GM21423 (cell line): ENCODE measurements at regions not wholly inside any gene's neighbourhood (a gene's known extent, or its start where the extent isn't known, plus 50 kb on each side); places are given as distances from the start of the nearest gene placed in this dataset.
"Not testable (repeated sequence)": the region's sequence is repeated elsewhere in the genome, so short reads cannot be mapped to it uniquely, and the experiment has no call there.

Source experiments
- ATAC-seq: cut with Tn5 transposase; IDR thresholded peaks from one replicate; pipeline ENCODE4 v1.9.1; 2021; ENCODE audit warnings: mild to moderate bottlenecking, moderate library complexity; ENCODE audit not compliant: unreplicated experiment

DNA sequence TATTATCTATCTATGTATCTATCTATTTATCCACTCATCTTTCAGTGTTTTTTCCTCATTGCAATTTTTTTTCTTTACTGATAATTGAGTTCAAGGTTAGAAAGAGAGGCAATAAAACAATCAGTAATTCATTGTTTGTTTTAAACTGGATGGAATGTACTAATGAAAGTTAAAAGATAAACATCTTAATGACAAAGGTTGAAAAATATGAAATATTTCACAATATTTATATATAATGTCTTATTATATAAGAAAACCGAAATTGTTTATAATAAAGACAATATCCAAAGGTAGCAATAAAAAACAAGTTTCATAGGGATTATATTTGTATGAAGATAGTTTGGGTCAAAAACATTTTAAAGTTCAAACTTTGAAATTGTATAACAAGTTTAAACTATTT lies 1015.5 kb upstream of the MIR17HG start:
- no peak for ATAC-seq

DNA sequence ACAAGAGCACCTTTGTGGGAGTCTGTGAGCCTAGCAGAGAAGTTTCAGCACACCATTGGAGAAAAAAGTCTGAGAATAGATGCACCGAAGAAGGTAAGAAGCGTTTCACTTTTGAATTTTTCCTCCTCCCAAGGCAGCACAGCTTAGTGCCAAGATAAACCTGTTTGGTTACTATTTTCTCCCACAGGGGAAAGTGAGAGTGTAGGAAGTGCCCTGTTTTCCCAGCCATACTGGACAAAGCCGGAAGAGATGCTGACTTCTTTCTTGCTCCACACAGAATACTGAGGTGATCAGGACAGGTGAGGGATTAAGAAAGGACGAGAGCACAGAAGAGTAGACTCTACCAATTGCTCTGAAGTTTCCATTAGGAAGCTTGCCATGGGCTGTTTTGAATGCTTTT lies 1011.0 kb upstream of the MIR17HG start:
- ATAC-seq = no peak

DNA sequence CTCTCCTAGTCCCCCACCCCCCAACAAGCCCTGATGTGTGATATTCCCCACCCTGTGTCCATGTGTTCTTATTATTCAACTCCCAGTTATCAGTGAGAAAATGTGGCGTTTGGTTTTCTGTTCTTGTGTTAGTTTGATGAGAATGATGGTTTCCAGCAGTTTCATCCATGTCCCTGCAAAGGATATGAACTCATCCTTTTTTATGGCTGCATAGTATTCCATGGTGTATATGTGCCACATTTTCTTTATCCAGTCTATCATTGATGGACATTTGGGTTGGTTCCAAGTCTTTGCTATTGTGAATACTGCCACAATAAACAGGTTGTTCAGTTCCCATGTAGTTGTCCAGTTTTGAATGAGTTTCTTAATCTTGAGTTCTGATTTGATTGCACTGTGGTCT lies 1006.1 kb upstream of the MIR17HG start:
- ATAC-seq = not testable (repeated sequence)

DNA sequence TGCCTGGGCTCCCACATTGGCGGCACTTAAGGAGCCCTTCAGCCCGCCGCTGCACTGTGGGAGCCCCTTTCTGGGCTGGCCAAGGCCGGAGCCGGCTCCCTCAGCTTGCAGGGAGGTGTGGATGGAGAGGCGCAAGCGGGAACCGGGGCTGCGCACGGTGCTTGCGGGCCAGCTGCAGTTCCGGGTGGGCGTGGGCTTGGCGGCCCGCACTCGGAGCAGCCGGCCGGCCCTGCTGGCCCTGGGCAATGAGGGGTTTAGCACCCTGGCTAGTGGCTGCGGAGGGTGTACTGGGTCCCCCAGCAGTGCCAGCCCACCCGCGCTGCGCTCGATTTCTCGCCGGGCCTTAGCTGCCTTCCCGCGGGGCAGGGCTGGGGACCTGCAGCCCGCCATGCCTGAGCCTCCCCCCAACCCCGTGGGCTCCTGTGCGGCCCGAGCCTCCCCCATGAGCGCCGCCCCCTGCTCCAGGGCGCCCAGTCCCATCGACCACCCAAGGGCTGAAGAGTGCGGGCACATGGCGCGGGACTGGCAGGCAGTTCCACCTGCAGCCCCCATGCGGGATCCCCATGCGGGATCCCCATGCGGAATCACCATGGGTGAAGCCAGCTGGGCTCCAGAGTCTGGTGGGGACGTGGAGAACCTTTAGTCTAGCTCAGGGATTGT lies 998.9 kb upstream of the MIR17HG start:
- not testable (repeated sequence) for ATAC-seq

DNA sequence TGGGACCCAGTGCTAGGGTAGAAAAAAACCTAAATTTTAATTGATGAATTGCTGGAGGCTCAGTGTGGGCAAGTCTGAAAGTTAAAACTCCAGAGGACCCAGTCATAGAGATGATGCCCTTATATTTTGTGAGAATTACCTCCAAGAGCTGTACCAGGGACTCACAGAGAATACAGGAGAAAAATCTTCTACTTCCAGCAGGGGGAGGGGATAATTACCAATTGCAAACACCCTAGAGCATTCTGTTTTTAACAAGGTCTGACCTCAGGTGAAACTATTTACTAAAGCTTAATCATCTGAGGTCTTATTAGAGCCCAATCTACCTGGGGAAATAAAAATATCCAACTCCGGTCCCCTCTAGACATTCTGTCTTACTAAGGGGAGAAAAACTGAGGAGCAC lies 994.7 kb upstream of the MIR17HG start:
- ATAC-seq = no peak

DNA sequence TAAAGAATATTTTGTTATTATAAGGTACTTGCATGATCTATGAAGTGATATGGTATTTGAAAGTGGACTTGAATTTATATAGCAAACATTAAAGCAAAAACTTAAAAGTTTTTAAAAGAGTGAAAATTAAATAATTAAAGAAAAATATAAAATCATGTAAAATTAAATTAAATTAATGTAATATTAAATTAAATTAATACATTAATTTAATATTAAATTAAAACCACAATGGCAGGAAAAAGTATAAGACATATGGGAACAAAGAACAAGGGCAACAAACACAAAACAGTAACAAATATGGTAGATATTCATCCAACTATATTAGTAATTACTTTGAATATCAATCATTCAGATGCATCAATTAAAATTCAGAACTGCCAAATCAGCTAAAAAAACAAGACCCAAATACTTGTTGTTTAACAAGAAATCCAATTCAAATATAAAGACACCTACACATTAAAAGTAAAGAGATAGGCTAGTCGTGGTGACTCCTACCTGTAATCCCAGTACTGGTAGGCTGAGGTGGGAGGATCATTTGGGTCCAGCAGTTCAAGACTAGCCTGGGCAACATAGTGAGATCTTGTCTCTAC lies 992.2 kb upstream of the MIR17HG start:
- ATAC-seq = no peak

DNA sequence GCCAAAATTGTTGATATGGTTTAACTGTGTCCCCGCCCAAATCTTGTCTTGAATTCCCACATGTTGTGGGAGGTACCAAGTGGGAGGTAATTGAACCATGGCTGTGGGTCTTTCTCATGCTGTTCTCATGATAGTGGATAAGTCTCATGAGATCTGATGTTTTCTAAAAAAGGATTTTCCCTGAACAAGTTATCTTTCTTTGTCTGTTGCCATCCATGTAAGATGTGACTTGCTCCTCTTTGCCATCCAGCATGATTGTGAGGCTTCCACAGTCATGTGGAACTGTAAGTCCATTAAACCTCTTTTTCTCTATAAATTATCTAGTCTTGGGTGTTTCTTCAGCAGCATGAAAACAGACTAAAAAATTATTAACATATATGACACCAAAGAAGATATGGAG lies 986.7 kb upstream of the MIR17HG start:
- ATAC-seq = no peak

DNA sequence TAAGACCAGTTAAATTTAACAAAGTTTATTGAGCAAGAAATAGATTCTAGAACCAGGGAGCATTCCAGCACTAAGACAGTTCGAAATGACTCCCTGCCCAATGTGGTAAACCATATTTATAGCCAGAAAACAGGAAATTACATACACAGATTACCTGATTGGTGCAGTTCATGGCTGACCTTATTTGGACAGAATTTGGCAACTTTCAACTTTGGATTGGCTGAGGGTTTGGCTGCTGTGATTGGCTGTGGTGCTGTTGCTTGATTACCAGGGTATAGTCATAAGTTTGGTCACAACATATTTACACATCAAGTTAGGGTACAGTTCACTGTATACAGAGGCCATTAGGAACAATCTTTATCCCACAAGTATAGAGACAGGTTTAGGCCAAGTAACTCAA lies 984.8 kb upstream of the MIR17HG start:
- ATAC-seq = no peak

DNA sequence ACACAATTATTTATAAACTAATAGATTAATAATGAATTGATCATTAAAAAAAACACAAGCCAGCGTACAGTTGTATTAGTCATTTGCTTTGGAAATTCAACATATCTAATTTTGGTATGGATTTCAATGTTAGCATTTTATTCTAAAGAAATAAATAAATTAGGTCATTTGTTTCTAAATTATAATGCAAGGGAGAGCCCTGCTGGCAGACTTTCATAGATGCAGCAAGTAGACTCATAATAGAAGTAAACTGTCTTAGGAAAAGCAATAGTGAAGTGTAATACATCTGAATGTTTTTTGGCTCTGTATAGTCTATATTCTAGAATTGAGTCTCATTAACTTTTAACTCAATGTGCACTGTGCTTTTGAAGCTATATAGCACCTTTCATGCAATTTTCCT lies 982.4 kb upstream of the MIR17HG start:
- ATAC-seq = no peak

DNA sequence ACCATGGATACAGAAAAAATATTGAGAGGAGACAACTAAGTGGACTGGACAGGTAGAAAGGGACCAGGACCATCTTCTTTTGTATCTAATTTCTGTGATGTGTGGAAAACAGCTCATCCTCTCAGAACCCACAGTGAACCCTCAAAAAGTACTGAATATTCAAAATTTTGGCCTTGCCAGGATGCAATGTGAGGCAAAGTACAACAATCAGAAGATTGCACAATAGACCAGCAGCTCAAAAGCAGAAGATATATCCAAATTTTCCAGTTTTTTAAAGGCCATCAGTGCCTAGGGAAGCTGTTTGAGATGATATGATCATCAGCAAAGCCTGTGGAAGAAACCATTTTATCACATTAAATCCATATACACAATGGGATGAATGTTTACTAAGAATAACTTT lies 973.3 kb upstream of the MIR17HG start:
- ATAC-seq = no peak

DNA sequence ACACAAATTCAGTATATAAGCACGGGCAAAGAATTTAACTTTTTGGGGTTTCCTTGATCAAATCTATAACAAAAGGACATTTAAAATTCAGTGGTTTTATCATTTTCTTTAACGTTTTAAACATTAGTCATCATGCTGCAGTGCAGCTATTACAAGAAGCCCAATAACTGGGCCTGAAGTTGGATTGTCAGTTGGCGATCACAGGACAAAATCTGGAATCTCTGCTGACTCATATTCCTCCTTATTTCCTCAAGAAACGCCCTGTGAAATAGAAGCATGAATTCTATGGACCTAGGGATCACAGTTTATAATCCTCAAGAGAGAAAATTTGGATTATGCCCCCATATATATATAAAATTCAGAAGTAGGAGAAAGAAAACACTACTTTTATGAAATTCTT lies 971.6 kb upstream of the MIR17HG start:
- no peak for ATAC-seq

DNA sequence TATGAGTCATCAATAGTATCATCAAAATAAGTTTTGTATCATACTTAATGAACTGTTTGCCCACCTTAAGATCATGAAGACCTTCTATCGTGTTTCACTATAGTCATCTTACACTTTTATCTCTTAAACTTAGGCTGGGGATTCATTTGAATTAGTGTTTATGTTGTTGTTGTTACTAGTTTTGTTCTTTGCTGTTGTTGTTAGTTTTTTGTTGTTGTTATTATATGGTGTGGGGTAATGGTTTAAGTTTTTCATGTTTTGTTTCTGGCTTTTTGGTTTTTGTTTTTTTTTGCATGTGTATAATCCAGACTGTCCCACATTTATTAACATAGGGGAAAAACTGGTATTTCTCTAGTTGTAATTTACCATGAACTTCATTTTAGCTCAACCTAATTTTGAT lies 965.1 kb upstream of the MIR17HG start:
- no peak for ATAC-seq

DNA sequence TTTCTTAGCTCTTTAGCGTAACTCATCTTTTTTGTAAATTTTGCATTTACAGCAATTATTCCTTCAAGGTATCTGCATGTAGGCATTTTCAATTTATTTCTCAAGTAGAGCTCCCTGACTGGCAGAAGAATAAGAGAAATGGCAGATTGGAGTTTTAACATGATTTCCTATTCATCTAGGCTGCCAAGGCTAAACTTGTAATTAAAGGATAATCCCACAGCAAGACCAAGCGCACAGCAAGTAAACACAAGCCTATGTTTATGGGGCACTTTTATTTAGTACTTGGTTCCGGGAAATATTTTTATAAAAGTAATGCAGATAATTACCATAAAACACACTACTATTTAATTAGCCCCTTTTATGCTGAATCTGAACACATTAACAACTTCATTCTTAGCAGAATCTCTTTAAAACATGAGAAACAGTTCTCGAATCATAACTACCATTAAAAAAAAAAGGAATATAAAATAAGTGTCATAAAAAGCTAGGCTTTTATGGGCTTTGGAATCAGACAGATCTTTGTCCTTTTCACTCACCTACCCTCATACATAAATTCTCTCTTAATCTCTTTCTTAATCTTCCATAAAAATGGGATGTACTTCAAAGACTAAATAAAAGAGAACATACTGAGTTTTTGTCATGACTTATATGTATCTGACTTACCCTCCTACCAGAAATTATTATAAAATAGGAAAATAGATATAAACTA lies 961.6 kb upstream of the MIR17HG start:
- no peak for ATAC-seq

DNA sequence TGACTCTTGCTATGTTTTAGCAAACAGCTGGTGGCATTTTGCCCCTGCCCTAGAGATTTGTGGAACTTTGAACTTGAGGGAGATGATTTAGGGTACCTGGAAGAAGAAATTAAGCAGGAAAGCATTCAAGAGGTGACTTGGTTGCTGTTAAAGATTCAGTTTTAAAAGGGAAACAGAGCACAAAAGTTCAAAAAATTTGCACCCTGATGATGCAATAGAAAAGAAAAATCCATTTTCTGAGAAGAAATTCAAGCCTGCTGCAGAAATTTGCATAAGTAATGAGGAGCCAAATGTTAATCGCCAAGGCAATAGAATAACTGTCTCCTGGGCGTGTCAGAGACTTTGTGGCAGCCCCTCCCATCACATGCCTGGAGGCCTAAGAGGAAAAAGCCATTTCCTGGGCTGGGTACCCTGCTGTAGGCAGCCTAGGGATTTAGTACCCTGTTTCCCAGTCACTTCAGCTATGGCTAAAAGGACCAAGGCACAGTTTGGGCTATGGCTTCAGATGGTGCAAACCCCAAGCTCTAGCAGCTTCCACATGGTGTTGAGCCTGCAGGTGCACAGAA lies 958.5 kb upstream of the MIR17HG start:
- ATAC-seq = no peak

DNA sequence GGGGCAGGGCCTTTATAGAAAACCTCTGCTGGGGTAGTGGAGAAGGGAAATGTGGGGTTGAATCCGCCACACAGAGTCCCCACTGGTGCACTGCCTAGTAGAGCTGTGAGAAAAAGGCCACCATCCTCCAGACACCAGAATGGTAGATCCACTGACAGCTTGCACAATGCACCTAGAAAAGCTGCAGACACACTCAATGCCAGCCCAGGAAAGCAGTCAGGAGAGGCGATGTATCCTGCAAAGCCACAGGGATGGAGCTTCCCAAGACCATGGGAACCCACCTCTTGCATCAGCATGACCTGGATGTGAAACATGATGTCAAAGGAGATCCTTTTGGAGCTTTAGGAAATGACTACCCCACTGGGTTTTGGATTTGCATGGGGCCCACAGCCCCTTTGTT lies 958.0 kb upstream of the MIR17HG start:
- ATAC-seq = no peak

DNA sequence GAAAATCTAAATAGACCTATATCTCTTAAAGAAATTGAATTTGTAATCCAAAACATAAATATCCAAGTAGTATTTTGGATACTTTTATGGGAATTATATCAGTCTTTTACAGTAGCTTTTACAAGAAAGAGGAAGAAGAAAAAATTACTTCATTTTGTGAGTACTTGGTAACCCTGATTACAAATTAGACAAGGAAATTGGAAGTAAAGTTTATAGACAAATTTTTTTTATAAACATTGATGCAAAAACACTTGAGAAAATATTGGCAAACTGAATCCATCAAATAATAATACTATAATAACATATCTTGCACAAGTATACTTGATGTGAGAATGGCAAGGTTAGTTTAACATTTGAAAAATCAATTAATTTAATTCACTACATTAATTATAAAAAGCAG lies 954.1 kb upstream of the MIR17HG start:
- ATAC-seq = no peak

DNA sequence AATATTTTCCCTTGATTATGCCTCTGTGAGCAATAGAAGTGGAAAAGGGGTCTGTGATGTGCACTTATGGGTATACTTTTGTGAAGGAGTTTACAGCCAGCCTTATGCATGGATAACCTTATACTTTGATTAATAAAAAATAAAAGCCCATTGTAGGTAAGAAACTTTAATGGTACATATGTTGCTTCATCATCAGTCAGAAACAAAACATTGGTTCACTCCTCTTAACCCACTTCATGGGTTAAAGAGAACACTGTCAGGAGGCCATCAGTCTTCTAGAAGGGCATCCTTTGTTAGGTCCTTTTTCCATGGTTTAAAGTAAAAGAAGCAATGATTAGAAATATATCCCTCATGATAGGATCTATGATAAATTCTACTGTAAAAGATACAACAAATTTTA lies 952.1 kb upstream of the MIR17HG start:
- ATAC-seq = no peak

DNA sequence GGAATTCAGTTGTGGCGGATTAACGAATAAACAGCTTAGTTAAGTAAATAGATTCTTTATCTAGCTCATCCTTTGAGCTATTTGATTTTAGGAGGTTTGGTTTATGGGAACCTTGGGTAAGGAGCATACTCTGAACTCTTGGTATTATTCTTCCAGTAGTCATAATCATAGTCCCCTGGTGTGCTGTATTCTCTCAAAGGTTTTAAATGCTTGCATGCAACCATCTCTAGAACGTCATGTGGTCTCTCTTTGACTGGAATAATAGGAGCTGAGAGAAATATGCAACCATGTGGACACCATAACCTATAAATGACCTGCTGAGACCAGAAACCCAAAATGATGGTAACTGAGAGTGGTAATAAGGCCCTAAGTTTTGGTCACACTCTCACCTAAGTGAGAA lies 951.6 kb upstream of the MIR17HG start:
- no peak for ATAC-seq

DNA sequence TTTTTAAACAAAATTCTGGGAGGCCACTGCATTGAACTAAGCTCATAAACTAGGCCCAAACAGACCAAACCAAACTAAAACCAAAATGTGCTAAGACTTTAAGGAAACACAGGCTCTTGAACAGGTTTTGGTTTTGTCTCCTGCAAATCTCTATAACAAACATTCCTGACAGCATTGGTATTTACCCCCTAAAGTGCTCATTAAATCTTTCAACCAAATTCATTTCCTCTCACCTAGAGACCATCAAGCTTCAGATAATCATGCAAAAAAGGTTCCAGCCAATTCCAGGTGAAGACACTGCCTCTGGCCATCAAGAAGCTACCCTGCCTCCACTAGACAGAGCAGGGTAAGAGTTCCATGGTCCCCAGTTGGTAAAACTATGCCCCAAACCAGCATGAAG lies 951.2 kb upstream of the MIR17HG start:
- ATAC-seq = no peak

DNA sequence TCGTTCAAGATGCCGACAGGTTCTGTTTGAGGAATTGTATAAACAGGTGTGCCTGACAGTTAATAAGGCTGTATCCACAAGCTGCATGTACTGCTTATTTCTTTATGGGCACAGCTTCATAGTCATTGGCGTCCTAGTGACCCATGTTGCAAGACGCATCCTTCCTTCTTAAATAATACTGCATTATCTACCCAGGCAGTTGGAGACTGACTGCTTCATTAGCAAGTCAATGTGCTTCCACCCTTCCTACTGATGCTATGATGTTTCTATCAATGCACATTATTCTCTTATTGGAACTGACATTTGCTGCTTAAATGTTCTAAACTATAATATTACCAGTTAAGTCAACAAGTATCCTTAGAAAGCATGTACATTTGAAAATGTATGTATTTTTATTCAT lies 950.0 kb upstream of the MIR17HG start:
- no peak for ATAC-seq

DNA sequence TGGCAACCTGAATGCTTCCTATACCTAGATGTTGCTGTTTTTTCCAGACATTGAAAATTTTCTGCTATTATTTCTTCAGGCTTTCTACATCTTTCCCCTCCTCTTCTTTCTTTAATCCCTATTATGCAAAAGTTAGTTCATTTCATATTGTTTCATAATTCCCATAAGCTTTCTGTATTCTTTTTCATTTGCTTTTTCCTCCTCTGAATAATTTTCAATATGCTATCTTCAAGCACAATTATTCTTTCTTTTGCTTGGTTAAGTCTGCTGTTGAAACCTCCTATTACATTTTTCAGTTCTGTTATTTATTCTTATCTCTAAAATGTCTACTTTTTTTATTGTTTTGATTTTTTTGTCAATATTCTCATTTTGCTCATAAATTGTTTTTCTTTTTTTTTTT lies 947.1 kb upstream of the MIR17HG start:
- no peak for ATAC-seq

DNA sequence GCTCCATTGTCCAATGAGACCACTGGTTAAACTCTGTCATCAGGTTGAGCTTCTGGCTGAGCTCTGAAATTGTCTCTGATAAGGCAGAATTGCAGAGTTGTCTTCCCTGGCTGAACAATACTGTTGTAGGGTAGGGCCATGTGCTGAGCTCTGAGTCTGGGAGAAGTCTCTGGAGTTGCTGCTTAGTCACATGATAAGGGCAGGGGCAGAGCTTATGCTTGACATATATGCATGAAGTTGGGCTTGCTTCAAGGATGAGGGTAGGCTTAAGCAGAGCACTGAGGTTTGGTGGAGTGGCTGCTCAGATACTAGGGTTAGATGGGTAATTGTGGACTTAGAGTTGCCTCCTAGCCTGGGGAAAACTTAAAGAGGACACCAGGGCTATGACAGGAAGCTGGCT lies 946.3 kb upstream of the MIR17HG start:
- ATAC-seq = no peak
